ENCODE measurements at regions not wholly inside any gene's neighbourhood (a gene's known extent, or its start where the extent isn't known, plus 50 kb on each side); places are given as distances from the start of the nearest gene placed in this dataset.
"Not testable (repeated sequence)": the region's sequence is repeated elsewhere in the genome, so short reads cannot be mapped to it uniquely, and the experiment has no call there.

- Histone ChIP-seq H3K27me3 (ENCODE audit: control insufficient read depth in 3 of 3, insufficient read depth in 3 of 3, low read length in 2 of 3) (no peaks in the 10 kb centered on the region), H3K4me3 (no peak overlapping the region), H3K9me3 (ENCODE audit: control insufficient read depth in 4 of 4, insufficient read depth in 3 of 4, low read length in 3 of 4) (peaks cover 0 to 5% (median 0%) of the 10 kb centered on the region in 4 donors), H3K9ac (ENCODE audit: insufficient read depth in 1 of 2, low read length in 2 of 2) (no peak overlapping the region), H3K36me3 (ENCODE audit: control insufficient read depth in 4 of 4, insufficient read depth in 4 of 4, low read length in 4 of 4) (no peaks in the 10 kb centered on the region), H3K27ac (ENCODE audit: low read depth in 1 of 2, low read length in 1 of 2) (no peak overlapping the region), H3K4me1 (ENCODE audit: control insufficient read depth in 5 of 5, insufficient read depth in 5 of 5, low read length in 5 of 5) (no peaks in the 10 kb centered on the region)
- ATAC-seq (ENCODE audit: insufficient read depth, low FRiP score) (peak; percentile 15), DNase-seq (no peak)
- TF ChIP-seq CTCF (IDR thresholded peaks at IDR 0.05; ENCODE audit: control extremely low read depth, extremely low read depth), result no peak
Measured at GRCh38 chr3:88742674-88743507, 364.5 kb upstream of the EPHA3 start.

GRCh38 chr3:88744896-88745295 is 362.5 kb upstream of the EPHA3 start:
- H3K9ac ChIP-seq (ENCODE audit: insufficient read depth in 1 of 2, low read length in 2 of 2), result no peak overlapping the region
- TF ChIP-seq CTCF (IDR thresholded peaks at IDR 0.05; ENCODE audit: control extremely low read depth, extremely low read depth), result no peak
- H3K4me1 ChIP-seq (ENCODE audit: control insufficient read depth in 5 of 5, insufficient read depth in 5 of 5, low read length in 5 of 5), result no peaks in the 10 kb centered on the region
- peaks cover 0 to 5% (median 0%) of the 10 kb centered on the region in 4 donors for H3K9me3 ChIP-seq (ENCODE audit: control insufficient read depth in 4 of 4, insufficient read depth in 3 of 4, low read length in 3 of 4)
- no peak overlapping the region for H3K4me3 ChIP-seq
- H3K36me3 ChIP-seq (ENCODE audit: control insufficient read depth in 4 of 4, insufficient read depth in 4 of 4, low read length in 4 of 4), result no peaks in the 10 kb centered on the region
- H3K27ac ChIP-seq (ENCODE audit: low read depth in 1 of 2, low read length in 1 of 2), result no peak overlapping the region
- DNase-seq, result no peak
- no peaks in the 10 kb centered on the region for H3K27me3 ChIP-seq (ENCODE audit: control insufficient read depth in 3 of 3, insufficient read depth in 3 of 3, low read length in 2 of 3)
- 83 to 88% methylated on average over 1 of the region's 1 CpG for WGBS, 2 donors
- ATAC-seq (ENCODE audit: insufficient read depth, low FRiP score), result no peak

GRCh38 chr3:88747145-88747544 is 360.3 kb upstream of the EPHA3 start:
- DNase-seq, result not testable (repeated sequence)
- WGBS, 2 donors, result 77 to 82% methylated on average over 6 of the region's 6 CpGs

DNA sequence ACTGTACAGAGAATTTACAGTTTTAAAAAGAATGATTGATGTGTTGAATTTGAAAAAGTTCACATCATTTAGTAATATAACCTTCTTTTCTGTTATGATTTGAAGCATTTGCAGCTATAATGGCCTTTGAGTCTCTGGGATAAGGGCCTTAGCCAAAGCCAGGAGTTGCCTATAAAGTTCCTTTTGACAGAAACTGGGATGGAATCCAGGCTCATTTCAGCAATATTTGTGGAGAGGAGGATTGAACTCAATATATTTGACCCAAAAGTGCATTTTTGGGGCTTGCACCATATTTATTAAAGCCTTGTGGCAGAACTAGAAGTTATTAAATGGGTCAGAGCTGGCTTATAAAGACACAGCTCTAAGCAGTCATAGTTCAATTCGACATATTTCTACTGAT is 348.7 kb upstream of the EPHA3 start:
- no peak for ATAC-seq (ENCODE audit: insufficient read depth, low FRiP score)
- no peak overlapping the region for H3K27ac ChIP-seq (ENCODE audit: low read depth in 1 of 2, low read length in 1 of 2)
- no peak overlapping the region for H3K9ac ChIP-seq (ENCODE audit: insufficient read depth in 1 of 2, low read length in 2 of 2)
- H3K9me3 ChIP-seq (ENCODE audit: control insufficient read depth in 4 of 4, insufficient read depth in 3 of 4, low read length in 3 of 4), result peaks cover 0 to 4% (median 0%) of the 10 kb centered on the region in 4 donors
- H3K27me3 ChIP-seq (ENCODE audit: control insufficient read depth in 3 of 3, insufficient read depth in 3 of 3, low read length in 2 of 3), result no peaks in the 10 kb centered on the region
- no peaks in the 10 kb centered on the region for H3K36me3 ChIP-seq (ENCODE audit: control insufficient read depth in 4 of 4, insufficient read depth in 4 of 4, low read length in 4 of 4)
- no peak for TF ChIP-seq CTCF (IDR thresholded peaks at IDR 0.05; ENCODE audit: control extremely low read depth, extremely low read depth)
- H3K4me3 ChIP-seq, result no peak overlapping the region
- DNase-seq, result peak; percentile 27 to 81 (median 68)
- 43 to 63% methylated on average over 1 of the region's 1 CpG for WGBS, 2 donors
- H3K4me1 ChIP-seq (ENCODE audit: control insufficient read depth in 5 of 5, insufficient read depth in 5 of 5, low read length in 5 of 5), result no peaks in the 10 kb centered on the region

More at GRCh38 chr3:88747145-88747544, 360.3 kb upstream of the EPHA3 start:
- not testable (repeated sequence) for H3K27me3 ChIP-seq (ENCODE audit: control insufficient read depth in 3 of 3, insufficient read depth in 3 of 3, low read length in 2 of 3); H3K36me3 ChIP-seq (ENCODE audit: control insufficient read depth in 4 of 4, insufficient read depth in 4 of 4, low read length in 4 of 4); H3K9me3 ChIP-seq (ENCODE audit: control insufficient read depth in 4 of 4, insufficient read depth in 3 of 4, low read length in 3 of 4); H3K4me3 ChIP-seq; ATAC-seq (ENCODE audit: insufficient read depth, low FRiP score); H3K4me1 ChIP-seq (ENCODE audit: control insufficient read depth in 5 of 5, insufficient read depth in 5 of 5, low read length in 5 of 5); H3K9ac ChIP-seq (ENCODE audit: insufficient read depth in 1 of 2, low read length in 2 of 2); H3K27ac ChIP-seq (ENCODE audit: low read depth in 1 of 2, low read length in 1 of 2)

Measured in lung (tissue), 11 donors.